ENCODE measurements at regions not wholly inside any gene's neighbourhood (a gene's known extent, or its start where the extent isn't known, plus 50 kb on each side); places are given as distances from the start of the nearest gene placed in this dataset.

DNA sequence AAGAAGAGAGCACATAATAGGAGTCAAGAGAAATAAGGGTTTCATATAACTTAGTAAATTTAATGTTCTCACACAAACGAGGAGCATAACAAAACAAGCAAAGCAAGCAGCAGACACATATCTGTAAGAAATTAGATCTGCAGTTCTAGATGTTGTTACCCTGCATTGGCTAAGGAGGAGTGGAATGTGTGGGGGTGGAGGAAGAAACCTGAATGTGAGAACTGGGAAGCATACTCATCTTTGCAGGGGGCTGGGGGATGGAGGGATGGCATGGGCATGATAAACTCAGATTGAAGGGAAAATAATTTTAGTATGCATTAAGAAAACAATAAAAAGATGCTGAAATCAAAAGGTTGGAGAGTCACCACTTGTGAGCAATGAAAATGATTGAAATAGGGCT, 255.0 kb downstream of the LIG4 start:
- TF ChIP-seq, protein P1, sequence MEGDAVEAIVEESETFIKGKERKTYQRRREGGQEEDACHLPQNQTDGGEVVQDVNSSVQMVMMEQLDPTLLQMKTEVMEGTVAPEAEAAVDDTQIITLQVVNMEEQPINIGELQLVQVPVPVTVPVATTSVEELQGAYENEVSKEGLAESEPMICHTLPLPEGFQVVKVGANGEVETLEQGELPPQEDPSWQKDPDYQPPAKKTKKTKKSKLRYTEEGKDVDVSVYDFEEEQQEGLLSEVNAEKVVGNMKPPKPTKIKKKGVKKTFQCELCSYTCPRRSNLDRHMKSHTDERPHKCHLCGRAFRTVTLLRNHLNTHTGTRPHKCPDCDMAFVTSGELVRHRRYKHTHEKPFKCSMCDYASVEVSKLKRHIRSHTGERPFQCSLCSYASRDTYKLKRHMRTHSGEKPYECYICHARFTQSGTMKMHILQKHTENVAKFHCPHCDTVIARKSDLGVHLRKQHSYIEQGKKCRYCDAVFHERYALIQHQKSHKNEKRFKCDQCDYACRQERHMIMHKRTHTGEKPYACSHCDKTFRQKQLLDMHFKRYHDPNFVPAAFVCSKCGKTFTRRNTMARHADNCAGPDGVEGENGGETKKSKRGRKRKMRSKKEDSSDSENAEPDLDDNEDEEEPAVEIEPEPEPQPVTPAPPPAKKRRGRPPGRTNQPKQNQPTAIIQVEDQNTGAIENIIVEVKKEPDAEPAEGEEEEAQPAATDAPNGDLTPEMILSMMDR (IDR thresholded peaks at IDR 0.05; ENCODE audit: insufficient read depth, low read depth, low read length), result no peak
- TF ChIP-seq EZH2 (IDR thresholded peaks at IDR 0.05; ENCODE audit: insufficient read depth, low read length), result no peak

Data from astrocyte (in vitro differentiated cells and primary cell).